ENCODE measurements at regions not wholly inside any gene's neighbourhood (a gene's known extent, or its start where the extent isn't known, plus 50 kb on each side); places are given as distances from the start of the nearest gene placed in this dataset.

DNA sequence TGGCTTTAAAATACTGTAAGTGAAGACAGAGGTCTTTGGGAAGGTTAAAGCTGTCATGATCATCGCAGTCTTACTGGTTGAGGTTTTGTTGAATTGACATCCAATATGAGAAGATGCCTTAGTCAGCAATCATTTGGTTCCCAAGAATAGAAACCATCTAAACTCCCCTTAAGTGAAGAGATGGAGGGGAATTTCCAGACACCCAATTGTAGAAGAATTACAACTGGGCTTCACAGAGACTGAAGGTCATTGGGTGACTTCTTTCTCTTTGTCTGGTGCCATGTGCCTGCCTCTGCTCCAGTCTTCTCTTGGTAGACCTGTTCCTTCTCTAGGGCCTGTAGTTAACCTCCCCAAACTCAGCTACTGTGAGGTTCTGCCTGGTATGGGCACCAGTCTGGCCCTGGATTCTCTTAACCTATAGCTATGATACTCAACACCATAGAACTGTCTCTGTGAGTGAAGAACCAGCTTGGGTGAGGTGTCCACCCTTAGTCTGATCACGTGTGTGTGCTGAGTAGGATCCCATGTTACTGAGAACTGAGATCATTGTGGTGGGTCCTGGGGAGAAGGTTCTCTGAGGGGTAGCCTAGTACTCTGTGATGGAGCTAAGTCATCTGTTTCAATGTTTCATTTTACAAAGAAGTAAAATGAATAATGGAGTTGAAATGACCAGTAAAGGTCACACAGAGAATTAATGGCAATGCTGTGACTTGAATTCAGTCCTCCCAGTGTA lies 182.5 kb downstream of the CSNK2A3 start:
- Histone ChIP-seq H3K4me1 (ENCODE audit: control insufficient read depth in 3 of 3, insufficient read depth in 2 of 3, low read depth in 1 of 3, low read length in 2 of 3) (no peaks in the 10 kb centered on the region), H3K27ac (ENCODE audit: low read depth in 1 of 3, low read length in 2 of 3) (peak overlapping the region in 1 of 3 donors; percentile 3), H3K9me3 (ENCODE audit: control insufficient read depth in 2 of 2, insufficient read depth in 1 of 2, low read depth in 1 of 2, low read length in 1 of 2) (peaks cover 0 to under 1% of the 10 kb centered on the region in 2 donors), H3K36me3 (ENCODE audit: control insufficient read depth in 3 of 3, insufficient read depth in 2 of 3, low read depth in 1 of 3, low read length in 3 of 3) (no peaks in the 10 kb centered on the region), H3K4me3 (ENCODE audit: low read depth in 1 of 3, low read length in 3 of 3) (no peak overlapping the region), H3K27me3 (ENCODE audit: control insufficient read depth in 3 of 3, insufficient read depth in 3 of 3, low read length in 3 of 3) (no peaks in the 10 kb centered on the region)
- DNase-seq (no peak), FAIRE-seq (no peak)
- 85 to 93% (median 89%) methylated on average over 2 of the region's 2 CpGs for WGBS, 3 donors

DNA sequence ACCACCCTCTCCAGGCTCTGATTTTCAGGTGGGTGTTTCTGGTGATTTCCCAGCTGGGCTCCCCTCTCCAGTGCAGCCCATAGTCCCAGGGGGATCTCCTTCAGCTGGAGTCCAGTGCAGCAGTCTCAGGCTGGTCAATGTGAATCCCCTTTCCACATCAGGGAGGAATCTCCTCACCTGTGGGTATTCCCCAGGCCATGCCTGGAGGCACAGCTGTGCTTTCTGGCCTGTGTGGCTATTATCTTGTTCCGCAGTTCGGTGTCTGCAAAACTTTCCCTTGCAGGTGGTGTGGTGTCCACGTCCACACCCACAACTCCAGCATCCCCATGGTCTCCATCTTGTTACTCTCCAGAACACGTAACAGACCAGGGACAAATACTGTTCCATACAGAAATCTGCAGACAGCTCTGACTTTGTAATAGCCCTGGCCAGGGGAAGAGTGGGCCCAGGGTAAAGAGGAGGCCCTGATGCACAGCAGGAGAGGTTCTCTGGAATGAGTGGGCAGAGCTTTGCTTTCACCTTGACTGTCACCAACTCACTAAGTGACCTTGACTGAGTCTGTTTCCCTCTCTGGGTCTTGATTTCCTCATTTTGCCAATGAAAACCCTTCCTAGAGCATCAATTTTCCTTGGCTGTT lies 183.2 kb downstream of the CSNK2A3 start:
- WGBS, 3 donors = 88 to 94% (median 90%) methylated on average over 4 of the region's 4 CpGs
- H3K27ac ChIP-seq (ENCODE audit: low read depth in 1 of 3, low read length in 2 of 3) = no peak overlapping the region

DNA sequence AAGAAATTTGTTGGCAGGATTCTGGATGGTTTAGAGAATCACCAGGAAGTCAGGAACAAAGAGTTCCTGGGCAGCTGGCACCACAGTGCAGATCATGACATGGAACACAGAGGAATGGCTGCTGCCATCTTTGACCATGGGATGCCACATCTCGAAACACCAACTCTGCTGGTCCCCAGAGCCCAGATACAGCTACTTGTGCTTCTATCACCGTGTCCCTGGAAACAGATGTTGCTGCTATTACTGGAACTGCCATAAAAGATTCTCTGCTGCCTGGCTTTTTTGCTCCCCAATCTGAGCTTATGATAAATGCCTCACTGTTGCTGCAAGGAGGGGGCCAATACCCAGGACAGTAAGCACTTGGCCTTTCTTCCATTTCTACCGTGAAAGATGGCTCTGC lies 185.2 kb downstream of the CSNK2A3 start:
- Histone ChIP-seq H3K4me1 (ENCODE audit: control insufficient read depth in 3 of 3, insufficient read depth in 2 of 3, low read depth in 1 of 3, low read length in 2 of 3) (peaks cover 0 to 10% (median 3%) of the 10 kb centered on the region in 3 donors), H3K36me3 (ENCODE audit: control insufficient read depth in 3 of 3, insufficient read depth in 2 of 3, low read depth in 1 of 3, low read length in 3 of 3) (no peaks in the 10 kb centered on the region), H3K9me3 (ENCODE audit: control insufficient read depth in 2 of 2, insufficient read depth in 1 of 2, low read depth in 1 of 2, low read length in 1 of 2) (no peaks in the 10 kb centered on the region), H3K27me3 (ENCODE audit: control insufficient read depth in 3 of 3, insufficient read depth in 3 of 3, low read length in 3 of 3) (no peaks in the 10 kb centered on the region), H3K27ac (ENCODE audit: low read depth in 1 of 3, low read length in 2 of 3) (no peak overlapping the region), H3K4me3 (ENCODE audit: low read depth in 1 of 3, low read length in 3 of 3) (no peak overlapping the region)
- WGBS, 3 donors = 48 to 78% (median 68%) methylated on average over 3 of the region's 3 CpGs
- FAIRE-seq = no peak
- DNase-seq = no peak

More for the DNA sequence above, 183.2 kb downstream of the CSNK2A3 start:
- Histone ChIP-seq H3K4me1 (ENCODE audit: control insufficient read depth in 3 of 3, insufficient read depth in 2 of 3, low read depth in 1 of 3, low read length in 2 of 3) (peaks cover 0 to 2% (median 0%) of the 10 kb centered on the region in 3 donors), H3K9me3 (ENCODE audit: control insufficient read depth in 2 of 2, insufficient read depth in 1 of 2, low read depth in 1 of 2, low read length in 1 of 2) (no peaks in the 10 kb centered on the region), H3K27me3 (ENCODE audit: control insufficient read depth in 3 of 3, insufficient read depth in 3 of 3, low read length in 3 of 3) (no peaks in the 10 kb centered on the region), H3K36me3 (ENCODE audit: control insufficient read depth in 3 of 3, insufficient read depth in 2 of 3, low read depth in 1 of 3, low read length in 3 of 3) (no peaks in the 10 kb centered on the region), H3K4me3 (ENCODE audit: low read depth in 1 of 3, low read length in 3 of 3) (no peak overlapping the region)
- FAIRE-seq (no peak), DNase-seq (no peak)

DNA sequence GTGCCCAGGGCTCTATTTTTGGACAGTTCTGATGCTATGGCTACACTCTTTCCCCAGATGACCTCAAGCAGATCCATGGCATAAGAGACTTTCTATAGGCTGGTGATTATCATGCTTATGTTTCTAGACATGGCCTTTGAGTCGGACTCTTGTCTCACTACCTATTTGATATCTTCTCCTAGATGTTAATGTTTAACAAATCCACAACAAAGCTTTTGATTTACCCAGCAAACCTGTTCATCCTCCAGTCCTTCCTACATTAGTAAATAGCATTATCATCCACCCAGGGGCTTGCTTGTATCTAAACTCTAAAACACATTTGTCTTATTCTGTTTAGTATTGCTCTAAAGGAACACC lies 188.7 kb downstream of the CSNK2A3 start:
- no peaks in the 10 kb centered on the region for H3K27me3 ChIP-seq (ENCODE audit: control insufficient read depth in 3 of 3, insufficient read depth in 3 of 3, low read length in 3 of 3)
- H3K27ac ChIP-seq (ENCODE audit: low read depth in 1 of 3, low read length in 2 of 3) = no peak overlapping the region
- peaks cover 0 to 10% (median 3%) of the 10 kb centered on the region in 3 donors for H3K4me1 ChIP-seq (ENCODE audit: control insufficient read depth in 3 of 3, insufficient read depth in 2 of 3, low read depth in 1 of 3, low read length in 2 of 3)
- no peaks in the 10 kb centered on the region for H3K36me3 ChIP-seq (ENCODE audit: control insufficient read depth in 3 of 3, insufficient read depth in 2 of 3, low read depth in 1 of 3, low read length in 3 of 3)
- FAIRE-seq (no peak), DNase-seq (peak; percentile 55 to 81)
- H3K4me3 ChIP-seq (ENCODE audit: low read depth in 1 of 3, low read length in 3 of 3) = no peak overlapping the region
- 8 to 65% (median 38%) methylated on average over 1 of the region's 1 CpG for WGBS, 3 donors
- H3K9me3 ChIP-seq (ENCODE audit: control insufficient read depth in 2 of 2, insufficient read depth in 1 of 2, low read depth in 1 of 2, low read length in 1 of 2) = peaks cover 0 to 10% of the 10 kb centered on the region in 2 donors

DNA sequence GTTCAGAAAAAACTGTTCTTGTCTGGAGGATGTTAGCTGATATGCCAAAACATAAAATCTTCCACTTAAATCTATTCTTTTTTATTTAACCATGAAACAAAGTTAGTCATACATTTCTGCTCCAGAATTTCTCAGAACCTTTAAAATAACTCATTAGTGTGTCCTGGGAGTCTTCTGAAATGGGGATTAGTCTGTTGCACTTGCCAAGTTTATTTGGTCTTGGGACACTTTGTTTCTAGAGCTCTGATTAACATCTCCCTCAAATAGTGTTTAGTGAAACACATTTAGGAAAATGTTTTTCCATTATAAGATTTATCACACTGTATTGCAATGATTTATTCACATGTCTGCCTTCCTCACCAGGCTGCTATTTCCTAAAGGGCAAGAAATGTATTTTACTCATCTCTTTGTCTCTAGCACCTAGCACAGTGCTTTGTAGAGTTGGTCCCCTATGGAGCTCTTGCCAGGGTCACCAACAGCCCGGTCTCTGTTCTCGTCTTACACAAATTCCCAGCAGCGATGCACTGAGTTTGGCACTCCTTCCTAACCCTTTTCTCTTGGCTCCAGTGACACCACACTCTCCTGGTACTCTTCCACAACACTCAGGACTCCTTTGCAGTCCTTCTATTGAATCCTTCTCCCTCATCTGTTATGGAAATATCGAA lies 189.2 kb downstream of the CSNK2A3 start:
- Histone ChIP-seq H3K4me3 (ENCODE audit: low read depth in 1 of 3, low read length in 3 of 3) (no peak overlapping the region), H3K36me3 (ENCODE audit: control insufficient read depth in 3 of 3, insufficient read depth in 2 of 3, low read depth in 1 of 3, low read length in 3 of 3) (no peaks in the 10 kb centered on the region), H3K4me1 (ENCODE audit: control insufficient read depth in 3 of 3, insufficient read depth in 2 of 3, low read depth in 1 of 3, low read length in 2 of 3) (peaks cover 0 to 10% (median 3%) of the 10 kb centered on the region in 3 donors), H3K9me3 (ENCODE audit: control insufficient read depth in 2 of 2, insufficient read depth in 1 of 2, low read depth in 1 of 2, low read length in 1 of 2) (peaks cover 0 to 10% of the 10 kb centered on the region in 2 donors), H3K27ac (ENCODE audit: low read depth in 1 of 3, low read length in 2 of 3) (no peak overlapping the region), H3K27me3 (ENCODE audit: control insufficient read depth in 3 of 3, insufficient read depth in 3 of 3, low read length in 3 of 3) (no peaks in the 10 kb centered on the region)
- DNase-seq = no peak
- 50 to 74% (median 56%) methylated on average over 4 of the region's 4 CpGs for WGBS, 3 donors
- FAIRE-seq = no peak

DNA sequence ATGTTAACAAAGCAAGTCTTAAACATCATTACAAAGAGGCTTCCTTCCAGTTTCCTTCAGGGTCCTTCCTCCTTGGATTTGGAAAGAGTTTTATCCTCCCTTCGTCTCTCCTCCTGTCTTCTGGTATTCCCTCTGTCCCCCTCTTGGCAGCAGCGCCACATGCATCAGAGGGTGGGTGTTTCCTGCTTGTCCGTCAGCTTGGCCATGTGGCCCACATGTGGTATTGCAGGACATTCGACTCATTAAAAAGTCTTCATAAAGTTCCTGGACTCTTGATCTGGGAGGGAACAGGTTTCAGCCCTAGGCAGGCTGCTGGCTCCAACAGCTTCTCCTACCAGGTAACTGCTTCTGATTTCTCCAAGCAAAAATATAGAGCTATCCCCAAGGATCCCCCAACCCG lies 189.8 kb downstream of the CSNK2A3 start:
- peak; percentile 57 to 78 for DNase-seq
- Histone ChIP-seq H3K4me1 (ENCODE audit: control insufficient read depth in 3 of 3, insufficient read depth in 2 of 3, low read depth in 1 of 3, low read length in 2 of 3) (peaks cover 0 to 10% (median 3%) of the 10 kb centered on the region in 3 donors), H3K9me3 (ENCODE audit: control insufficient read depth in 2 of 2, insufficient read depth in 1 of 2, low read depth in 1 of 2, low read length in 1 of 2) (peaks cover 0 to 10% of the 10 kb centered on the region in 2 donors), H3K4me3 (ENCODE audit: low read depth in 1 of 3, low read length in 3 of 3) (no peak overlapping the region), H3K36me3 (ENCODE audit: control insufficient read depth in 3 of 3, insufficient read depth in 2 of 3, low read depth in 1 of 3, low read length in 3 of 3) (no peaks in the 10 kb centered on the region), H3K27ac (ENCODE audit: low read depth in 1 of 3, low read length in 2 of 3) (no peak overlapping the region), H3K27me3 (ENCODE audit: control insufficient read depth in 3 of 3, insufficient read depth in 3 of 3, low read length in 3 of 3) (no peaks in the 10 kb centered on the region)
- WGBS, 3 donors = 25 to 44% (median 36%) methylated on average over 5 of the region's 5 CpGs
- FAIRE-seq = no peak

DNA sequence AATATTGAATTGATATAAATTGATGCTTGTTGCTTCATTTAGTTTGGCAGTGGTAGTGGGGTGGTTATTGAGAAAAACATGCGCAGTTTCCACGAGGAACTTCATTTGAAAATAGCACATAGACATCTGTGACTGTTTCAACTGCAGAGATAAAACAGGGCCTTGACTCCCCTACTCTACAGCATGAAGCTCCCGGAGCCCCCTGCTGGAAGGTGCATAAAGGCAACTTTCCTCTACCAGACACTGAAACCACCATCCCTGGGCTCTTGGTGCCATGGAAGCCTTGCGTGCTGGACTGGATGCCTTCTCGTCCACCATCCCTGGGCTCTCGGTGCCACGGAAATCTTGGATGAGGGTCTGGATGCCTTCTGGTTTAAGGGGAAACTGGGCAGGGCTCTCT lies 195.9 kb downstream of the CSNK2A3 start:
- H3K36me3 ChIP-seq (ENCODE audit: control insufficient read depth in 3 of 3, insufficient read depth in 2 of 3, low read depth in 1 of 3, low read length in 3 of 3) = no peaks in the 10 kb centered on the region
- peaks cover 0 to 7% (median 0%) of the 10 kb centered on the region in 3 donors for H3K27me3 ChIP-seq (ENCODE audit: control insufficient read depth in 3 of 3, insufficient read depth in 3 of 3, low read length in 3 of 3)
- H3K27ac ChIP-seq (ENCODE audit: low read depth in 1 of 3, low read length in 2 of 3) = no peak overlapping the region
- no peak overlapping the region for H3K4me3 ChIP-seq (ENCODE audit: low read depth in 1 of 3, low read length in 3 of 3)
- no peaks in the 10 kb centered on the region for H3K4me1 ChIP-seq (ENCODE audit: control insufficient read depth in 3 of 3, insufficient read depth in 2 of 3, low read depth in 1 of 3, low read length in 2 of 3)
- FAIRE-seq (no peak), DNase-seq (no peak)
- 77 to 84% (median 78%) methylated on average over 7 of the region's 7 CpGs for WGBS, 3 donors
- peaks cover 0 to 10% of the 10 kb centered on the region in 2 donors for H3K9me3 ChIP-seq (ENCODE audit: control insufficient read depth in 2 of 2, insufficient read depth in 1 of 2, low read depth in 1 of 2, low read length in 1 of 2)

DNA sequence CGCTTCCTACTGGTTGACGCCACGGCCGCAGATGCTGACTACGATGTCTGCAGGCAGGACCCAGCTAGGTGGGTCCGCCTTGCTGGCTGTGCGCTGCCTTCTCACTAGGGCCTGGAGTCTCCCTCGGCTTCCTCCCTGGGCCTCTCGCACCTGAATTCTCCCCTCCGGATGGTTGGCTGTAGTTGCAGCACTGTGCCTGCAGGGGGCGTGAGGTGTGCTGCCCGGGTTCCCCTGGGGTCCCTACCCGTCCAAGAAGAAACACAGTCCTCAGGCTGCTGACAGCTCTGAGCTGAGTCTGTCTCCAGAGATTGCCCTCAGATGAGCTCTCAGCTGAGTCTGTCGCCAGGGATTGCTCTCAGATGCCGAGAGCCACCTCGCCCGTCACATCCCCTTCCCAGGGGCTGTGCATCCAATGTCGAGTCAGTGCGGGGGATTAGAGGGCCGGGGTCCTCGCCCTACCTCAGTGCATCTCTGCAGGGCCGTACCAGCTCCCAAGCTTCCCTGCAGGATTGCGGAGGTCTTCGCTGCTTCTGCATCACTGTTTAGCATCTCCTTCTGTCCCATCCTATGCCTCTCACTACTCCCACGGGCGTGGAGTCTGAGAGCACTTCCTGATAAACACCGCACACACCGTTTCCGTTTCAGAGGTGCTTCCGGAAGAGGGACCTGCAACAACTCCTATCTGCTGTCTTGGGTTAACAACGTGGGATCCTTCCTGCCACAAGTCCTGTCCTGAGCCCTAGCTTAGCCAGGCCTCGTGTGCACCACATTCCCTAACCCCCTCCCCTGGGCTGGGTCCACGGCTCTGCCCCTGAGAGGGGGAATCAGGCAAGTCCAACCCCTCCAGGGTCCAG lies 196.9 kb downstream of the CSNK2A3 start:
- no peak for DNase-seq
- H3K36me3 ChIP-seq (ENCODE audit: control insufficient read depth in 3 of 3, insufficient read depth in 2 of 3, low read depth in 1 of 3, low read length in 3 of 3) = no peaks in the 10 kb centered on the region
- H3K4me1 ChIP-seq (ENCODE audit: control insufficient read depth in 3 of 3, insufficient read depth in 2 of 3, low read depth in 1 of 3, low read length in 2 of 3) = no peaks in the 10 kb centered on the region
- no peak overlapping the region for H3K4me3 ChIP-seq (ENCODE audit: low read depth in 1 of 3, low read length in 3 of 3)
- no peak for FAIRE-seq
- WGBS, 3 donors = 61 to 65% (median 63%) methylated on average over 32 to 33 of the region's 33 CpGs
- no peak overlapping the region for H3K27ac ChIP-seq (ENCODE audit: low read depth in 1 of 3, low read length in 2 of 3)
- peaks cover 0 to 10% of the 10 kb centered on the region in 2 donors for H3K9me3 ChIP-seq (ENCODE audit: control insufficient read depth in 2 of 2, insufficient read depth in 1 of 2, low read depth in 1 of 2, low read length in 1 of 2)
- peaks cover 0 to 7% (median 0%) of the 10 kb centered on the region in 3 donors for H3K27me3 ChIP-seq (ENCODE audit: control insufficient read depth in 3 of 3, insufficient read depth in 3 of 3, low read length in 3 of 3)
